DOHH2 (cell line): ENCODE measurements at regions not wholly inside any gene's neighbourhood (a gene's known extent, or its start where the extent isn't known, plus 50 kb on each side); places are given as distances from the start of the nearest gene placed in this dataset.

Experiments used
- H3F3A ChIP-seq: fragments of 200-600 bp; sonication (generic), shearing (Covaris generic); 2 replicates; pipeline ENCODE4 v1.6.0; 2016; ENCODE audit warnings: antibody characterized with exemption, mild to moderate bottlenecking; ENCODE audit not compliant: control insufficient read depth, insufficient read depth
- H3K27ac ChIP-seq: fragments of 200-600 bp; sonication (generic); 2 replicates; pipeline ENCODE4 v1.5.1; 2014; ENCODE audit warnings: low read depth, mild to moderate bottlenecking, low read length, moderate library complexity
- H3K27me3 ChIP-seq: fragments of 200-600 bp; sonication (generic); 2 replicates; pipeline ENCODE4 v1.6.1; 2014; ENCODE audit warnings: mild to moderate bottlenecking, low read length, mixed read lengths; ENCODE audit not compliant: control insufficient read depth
- H3K36me3 ChIP-seq: fragments of 200-600 bp; sonication (generic); 2 replicates; pipeline ENCODE4 v1.6.1; 2014; ENCODE audit warnings: mild to moderate bottlenecking, low read length, moderate library complexity, mixed read lengths; ENCODE audit not compliant: control insufficient read depth
- H3K4me1 ChIP-seq: fragments of 200-600 bp; sonication (generic); 2 replicates; pipeline ENCODE4 v1.6.1; 2014; ENCODE audit warnings: mild to moderate bottlenecking, low read length, mixed read lengths; ENCODE audit not compliant: control insufficient read depth
- H3K4me2 ChIP-seq: fragments of 200-600 bp; sonication (generic); 2 replicates; pipeline ENCODE4 v1.6.0; 2014; ENCODE audit warnings: mild to moderate bottlenecking, low read length, moderate library complexity
- H3K4me3 ChIP-seq: fragments of 200-600 bp; sonication (generic); 2 replicates; pipeline ENCODE4 v1.5.1; 2014; ENCODE audit warnings: mild to moderate bottlenecking, low read length, mixed read lengths
- H3K79me2 ChIP-seq: fragments of 200-600 bp; sonication (generic); 2 replicates; pipeline ENCODE4 v1.6.1; 2014; ENCODE audit warnings: mild to moderate bottlenecking, low read length, mixed read lengths; ENCODE audit not compliant: control insufficient read depth
- H3K9me2 ChIP-seq: fragments of 200-600 bp; sonication (generic); replicated peaks from 2 replicates; pipeline ENCODE4 v1.6.1; 2014; ENCODE audit warnings: mild to moderate bottlenecking, low read length, mixed read lengths; ENCODE audit not compliant: control insufficient read depth
- H3K9me3 ChIP-seq: fragments of 200-600 bp; sonication (generic); 2 replicates; pipeline ENCODE4 v1.6.1; 2014; ENCODE audit warnings: antibody characterized with exemption, low read length, mixed read lengths; ENCODE audit not compliant: control insufficient read depth, insufficient read depth
- H4K20me1 ChIP-seq: fragments of 200-600 bp; sonication (generic); 2 replicates; pipeline ENCODE4 v1.6.0; 2014; ENCODE audit warnings: low read depth, mild to moderate bottlenecking, antibody characterized with exemption, low read length, moderate library complexity; ENCODE audit not compliant: control insufficient read depth, insufficient read depth
- EZH2phosphoT487 ChIP-seq: fragments of 200-600 bp; sonication (generic); IDR thresholded peaks from 2 replicates; pipeline ENCODE4 v1.6.1; 2017; ENCODE audit warnings: borderline replicate concordance, mild to moderate bottlenecking, antibody characterized with exemption, low read length, moderate library complexity, mixed read lengths
- TF ChIP-seq, protein P1 (sequence below): fragments of 200-600 bp; sonication (generic); IDR thresholded peaks from one replicate; pipeline ENCODE4 v1.5.1; 2014; ENCODE audit warnings: antibody characterized with exemption, mild to moderate bottlenecking, low read depth, low read length; ENCODE audit not compliant: poor library complexity, severe bottlenecking

- Histone ChIP-seq H3F3A (no peaks in the 10 kb centered on the region), H4K20me1 (no peaks in the 10 kb centered on the region), H3K36me3 (no peaks in the 10 kb centered on the region), H3K79me2 (no peaks in the 10 kb centered on the region), H3K9me2 (no peaks in the 10 kb centered on the region), H3K4me3 (no peak overlapping the region), H3K9me3 (no peaks in the 10 kb centered on the region), H3K4me2 (no peak overlapping the region), H3K27me3 (no peaks in the 10 kb centered on the region), H3K4me1 (no peaks in the 10 kb centered on the region), H3K27ac (no peak overlapping the region)
- TF ChIP-seq EZH2phosphoT487 = no peak
- TF ChIP-seq, protein P1, sequence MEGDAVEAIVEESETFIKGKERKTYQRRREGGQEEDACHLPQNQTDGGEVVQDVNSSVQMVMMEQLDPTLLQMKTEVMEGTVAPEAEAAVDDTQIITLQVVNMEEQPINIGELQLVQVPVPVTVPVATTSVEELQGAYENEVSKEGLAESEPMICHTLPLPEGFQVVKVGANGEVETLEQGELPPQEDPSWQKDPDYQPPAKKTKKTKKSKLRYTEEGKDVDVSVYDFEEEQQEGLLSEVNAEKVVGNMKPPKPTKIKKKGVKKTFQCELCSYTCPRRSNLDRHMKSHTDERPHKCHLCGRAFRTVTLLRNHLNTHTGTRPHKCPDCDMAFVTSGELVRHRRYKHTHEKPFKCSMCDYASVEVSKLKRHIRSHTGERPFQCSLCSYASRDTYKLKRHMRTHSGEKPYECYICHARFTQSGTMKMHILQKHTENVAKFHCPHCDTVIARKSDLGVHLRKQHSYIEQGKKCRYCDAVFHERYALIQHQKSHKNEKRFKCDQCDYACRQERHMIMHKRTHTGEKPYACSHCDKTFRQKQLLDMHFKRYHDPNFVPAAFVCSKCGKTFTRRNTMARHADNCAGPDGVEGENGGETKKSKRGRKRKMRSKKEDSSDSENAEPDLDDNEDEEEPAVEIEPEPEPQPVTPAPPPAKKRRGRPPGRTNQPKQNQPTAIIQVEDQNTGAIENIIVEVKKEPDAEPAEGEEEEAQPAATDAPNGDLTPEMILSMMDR = peak; percentile 18
These were observed 396.6 kb upstream of the ASIC2 start for GRCh38 chr17:33689725-33690124.

DNA sequence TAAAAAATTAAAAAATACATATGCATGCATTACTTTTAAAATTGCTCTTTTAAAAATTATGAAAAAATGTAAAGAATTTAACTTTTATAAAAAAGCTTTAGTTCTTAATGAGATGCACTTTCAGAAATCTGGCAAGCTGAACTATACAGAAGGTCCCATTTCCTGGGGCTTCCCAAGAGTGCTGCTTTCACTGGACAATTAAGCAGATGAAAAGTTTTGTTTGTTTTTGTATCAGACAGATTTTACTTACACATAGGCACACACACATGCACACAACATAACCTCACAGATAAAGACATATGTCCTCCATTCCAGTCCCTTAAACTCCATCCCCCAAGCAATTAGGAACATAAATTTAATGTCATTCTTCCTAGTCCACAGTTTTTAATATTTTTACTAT, 402.3 kb upstream of the ASIC2 start:
- H3K27me3 ChIP-seq = no peaks in the 10 kb centered on the region
- H4K20me1 ChIP-seq = no peaks in the 10 kb centered on the region
- no peaks in the 10 kb centered on the region for H3F3A ChIP-seq
- H3K4me1 ChIP-seq = no peaks in the 10 kb centered on the region
- no peak overlapping the region for H3K4me2 ChIP-seq
- H3K9me2 ChIP-seq = no peaks in the 10 kb centered on the region
- H3K9me3 ChIP-seq = no peaks in the 10 kb centered on the region
- TF ChIP-seq, protein P1 = no peak
- TF ChIP-seq EZH2phosphoT487 = no peak
- H3K27ac ChIP-seq = no peak overlapping the region
- no peak overlapping the region for H3K4me3 ChIP-seq
- no peaks in the 10 kb centered on the region for H3K79me2 ChIP-seq
- no peaks in the 10 kb centered on the region for H3K36me3 ChIP-seq

DNA sequence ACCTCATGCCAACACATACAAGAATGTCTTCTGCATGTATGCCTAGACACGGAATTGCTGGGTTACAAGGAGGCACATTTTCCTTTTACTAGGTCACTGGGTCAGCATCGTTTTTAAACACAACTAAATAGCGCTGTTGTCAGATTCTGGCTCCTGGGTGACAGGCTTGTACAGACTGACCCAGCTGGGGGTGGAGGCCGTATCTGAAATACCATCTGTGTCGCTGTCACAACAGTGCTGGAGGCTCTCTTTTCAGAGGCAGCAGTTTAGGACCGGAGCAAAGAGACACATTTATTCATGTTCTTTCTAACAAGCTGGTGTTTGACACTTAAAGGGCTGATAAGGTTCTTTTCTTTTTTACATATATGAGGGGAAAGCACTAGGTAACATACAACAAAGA, 403.0 kb upstream of the ASIC2 start:
- H3K4me1 ChIP-seq = no peaks in the 10 kb centered on the region
- no peaks in the 10 kb centered on the region for H3K9me3 ChIP-seq

More for the DNA sequence above, 403.0 kb upstream of the ASIC2 start:
- H3K4me2 ChIP-seq = no peak overlapping the region
- H3K9me2 ChIP-seq = no peaks in the 10 kb centered on the region
- TF ChIP-seq EZH2phosphoT487 = no peak
- TF ChIP-seq, protein P1 = no peak
- no peak overlapping the region for H3K27ac ChIP-seq
- no peaks in the 10 kb centered on the region for H3K27me3 ChIP-seq
- no peaks in the 10 kb centered on the region for H3F3A ChIP-seq
- H3K36me3 ChIP-seq = no peaks in the 10 kb centered on the region
- no peaks in the 10 kb centered on the region for H4K20me1 ChIP-seq
- no peaks in the 10 kb centered on the region for H3K79me2 ChIP-seq
- H3K4me3 ChIP-seq = no peak overlapping the region
